ENCODE measurements at regions not wholly inside any gene's neighbourhood (a gene's known extent, or its start where the extent isn't known, plus 50 kb on each side); places are given as distances from the start of the nearest gene placed in this dataset.
"Not testable (repeated sequence)": the region's sequence is repeated elsewhere in the genome, so short reads cannot be mapped to it uniquely, and the experiment has no call there.

- DNase-seq: no peak
These were observed 139.8 kb upstream of the LGR5 start for GRCh38 chr12:71299541-71300376.

GRCh38 chr12:71297930-71298329 lies 140.1 kb upstream of the TSPAN8 start:
- DNase-seq: no peak

DNA sequence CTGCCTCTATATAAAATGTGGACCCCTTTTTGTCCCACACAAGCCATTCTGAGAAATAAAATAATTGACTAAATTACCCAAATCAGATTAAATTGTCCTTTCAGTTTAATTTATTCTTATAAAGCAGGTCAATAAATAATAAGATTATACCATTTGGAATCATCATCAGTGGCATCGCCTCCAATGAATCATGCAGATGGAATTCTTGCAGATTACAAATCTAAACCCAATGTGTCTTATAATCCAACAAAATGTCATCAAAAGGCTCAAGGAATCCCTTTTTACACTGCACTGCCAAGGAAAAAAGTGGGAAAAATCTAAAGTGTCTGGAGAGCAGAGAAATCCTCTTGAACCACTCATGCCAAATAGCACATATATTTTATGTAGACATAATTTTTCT lies 138.2 kb upstream of the TSPAN8 start:
- no peak for DNase-seq

- no peak for DNase-seq
These were observed 133.9 kb upstream of the TSPAN8 start for GRCh38 chr12:71291746-71292145.

- no peak for DNase-seq
These were observed 126.1 kb upstream of the TSPAN8 start for GRCh38 chr12:71283883-71284282.

DNA sequence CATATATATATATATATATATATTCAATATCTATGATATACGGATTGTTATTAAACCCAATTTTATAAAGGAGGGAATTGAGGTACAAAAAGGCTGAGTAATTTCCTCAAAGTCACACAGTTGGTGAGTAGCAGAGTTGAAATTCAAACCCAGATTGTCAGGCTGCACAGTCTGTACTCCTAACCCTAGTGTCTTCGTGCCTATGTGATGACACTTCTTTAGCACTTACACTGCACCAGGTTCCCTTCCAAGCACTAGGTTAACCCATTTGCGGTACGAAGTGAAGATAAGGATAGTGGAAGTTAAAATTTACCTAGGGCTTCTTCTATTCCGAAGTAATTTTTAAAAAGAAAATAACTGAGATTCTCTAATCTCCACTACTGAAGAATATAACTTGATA lies 125.1 kb upstream of the TSPAN8 start:
- DNase-seq: no peak

DNA sequence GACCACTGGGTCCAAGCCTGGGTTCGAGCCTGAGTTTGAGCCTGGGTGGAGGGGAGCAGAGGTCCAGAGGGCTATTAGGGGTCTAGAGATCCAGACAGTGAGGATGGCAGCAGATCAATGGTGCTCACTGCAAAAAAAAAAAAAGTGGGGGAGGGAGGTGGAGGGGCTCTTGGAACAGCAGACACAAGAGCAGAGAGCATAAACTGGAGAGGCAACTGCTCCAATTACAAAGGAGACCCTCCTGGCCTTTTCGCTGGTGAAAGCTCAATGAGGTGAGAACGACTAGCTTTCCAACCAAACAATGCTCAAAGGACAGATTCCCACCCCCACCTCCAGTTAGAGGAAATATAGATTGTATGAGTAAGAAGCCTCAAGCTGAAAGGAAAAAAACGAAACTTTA lies 124.2 kb upstream of the TSPAN8 start:
- no peak for DNase-seq

GRCh38 chr12:71281425-71281824 lies 123.6 kb upstream of the TSPAN8 start:
- no peak for DNase-seq

DNA sequence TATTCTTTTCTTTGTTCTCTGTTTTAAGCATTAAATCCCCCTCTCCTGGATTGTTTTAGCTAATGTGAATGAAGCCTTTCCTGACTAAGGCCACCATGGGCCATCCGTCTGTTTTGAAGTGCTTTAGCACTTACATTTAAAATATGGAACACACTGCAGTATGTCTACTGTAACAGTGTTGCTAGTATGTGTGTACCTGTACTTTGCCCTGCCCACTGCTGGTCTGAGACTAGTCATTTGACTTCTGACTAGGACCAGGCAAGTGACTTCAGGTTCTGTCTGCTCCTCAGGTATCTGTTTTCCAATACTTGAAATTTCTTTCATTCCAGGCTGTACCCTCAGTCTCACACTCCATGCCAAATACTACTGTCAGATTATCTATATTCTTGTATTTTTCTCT lies 120.1 kb upstream of the TSPAN8 start:
- DNase-seq: no peak

GRCh38 chr12:71276541-71276940 lies 118.7 kb upstream of the TSPAN8 start:
- no peak for DNase-seq

DNA sequence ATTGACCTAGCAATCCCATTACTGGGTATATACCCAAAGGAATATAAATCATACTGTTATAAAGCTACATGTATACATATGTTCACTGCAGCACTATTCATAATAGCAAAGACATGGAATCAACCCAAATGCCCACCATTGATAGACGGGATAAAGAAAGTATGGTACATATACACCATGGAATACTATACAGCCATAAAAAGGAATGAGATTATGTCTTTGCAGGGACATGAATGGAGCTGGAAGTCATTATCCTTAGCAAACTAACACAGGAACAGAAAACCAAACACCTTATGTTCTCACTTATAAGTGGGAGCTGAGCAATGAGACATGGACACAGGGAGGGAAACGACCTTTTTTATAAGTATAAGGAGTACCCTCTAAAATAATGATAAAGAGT lies 113.0 kb upstream of the TSPAN8 start:
- DNase-seq: not testable (repeated sequence)

DNA sequence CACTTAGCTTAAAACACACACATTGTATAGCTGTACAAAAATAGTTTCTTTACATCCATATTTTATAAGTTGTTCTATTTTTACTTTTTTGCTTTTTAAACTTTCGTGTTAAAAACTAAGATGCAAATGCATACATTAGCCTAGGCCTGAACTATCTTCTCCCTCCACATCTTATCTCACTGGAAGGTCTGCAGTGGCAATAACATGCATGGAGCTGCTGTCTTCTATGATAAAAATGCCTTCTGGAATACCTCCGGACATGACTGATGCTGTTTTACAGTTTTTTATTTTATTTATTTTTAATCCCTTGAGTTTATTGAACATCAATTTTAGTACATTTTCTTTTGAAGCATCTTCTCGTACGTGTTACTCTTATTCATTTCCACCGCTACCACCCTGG lies 112.3 kb upstream of the TSPAN8 start:
- no peak for DNase-seq

DNA sequence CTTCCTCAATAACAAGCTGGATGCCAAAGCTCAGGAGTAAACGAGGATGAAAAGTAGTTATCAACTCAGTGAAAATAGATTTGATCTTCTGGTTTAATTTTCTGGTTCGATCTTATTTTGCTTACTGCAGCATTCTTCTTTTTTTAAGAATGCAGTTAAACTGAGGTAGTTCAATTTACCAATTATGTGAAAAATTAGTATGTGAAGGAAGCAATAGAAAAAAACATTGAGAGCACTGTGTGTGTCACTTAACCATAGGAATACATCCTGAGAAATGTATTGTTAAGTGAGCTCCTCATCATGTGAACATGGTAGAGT lies 111.4 kb upstream of the TSPAN8 start:
- DNase-seq: no peak

DNA sequence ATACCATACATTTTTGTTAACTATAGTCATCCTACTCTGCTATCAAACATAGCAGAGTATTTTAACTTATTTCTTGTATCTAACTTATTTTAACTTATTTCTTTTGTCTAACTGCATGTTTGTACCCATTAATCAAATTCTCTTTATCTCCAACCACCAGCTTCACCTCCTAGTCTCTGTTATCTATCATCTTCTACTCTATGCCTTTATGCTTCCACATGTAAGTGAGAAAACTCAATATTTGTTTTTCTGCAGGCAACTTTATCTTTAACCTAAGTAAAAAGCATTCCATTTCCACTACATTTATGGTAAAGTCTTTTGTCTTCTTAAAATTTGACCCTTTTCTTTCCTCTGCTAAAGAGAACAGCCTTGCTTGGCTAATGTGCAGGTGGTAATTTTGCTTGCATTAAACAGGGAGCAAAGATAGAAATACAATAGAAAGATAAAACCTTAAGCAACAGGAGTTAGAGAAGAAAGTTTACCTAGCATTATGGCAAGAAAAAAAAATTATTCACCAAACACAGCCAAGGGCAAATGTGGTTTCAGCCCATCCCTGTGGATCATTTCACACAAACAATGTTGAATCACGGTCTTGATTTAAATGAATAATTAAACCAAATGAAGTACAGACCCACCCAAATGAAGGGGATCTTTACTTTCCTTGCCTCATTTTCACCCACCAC lies 110.9 kb upstream of the TSPAN8 start:
- DNase-seq: no peak

GRCh38 chr12:71266606-71267005 lies 108.8 kb upstream of the TSPAN8 start:
- no peak for DNase-seq

- DNase-seq: not testable (repeated sequence)
These were observed 107.9 kb upstream of the TSPAN8 start for GRCh38 chr12:71265731-71266130.

- no peak for DNase-seq
These were observed 104.7 kb upstream of the TSPAN8 start for GRCh38 chr12:71262466-71262865.

DNA sequence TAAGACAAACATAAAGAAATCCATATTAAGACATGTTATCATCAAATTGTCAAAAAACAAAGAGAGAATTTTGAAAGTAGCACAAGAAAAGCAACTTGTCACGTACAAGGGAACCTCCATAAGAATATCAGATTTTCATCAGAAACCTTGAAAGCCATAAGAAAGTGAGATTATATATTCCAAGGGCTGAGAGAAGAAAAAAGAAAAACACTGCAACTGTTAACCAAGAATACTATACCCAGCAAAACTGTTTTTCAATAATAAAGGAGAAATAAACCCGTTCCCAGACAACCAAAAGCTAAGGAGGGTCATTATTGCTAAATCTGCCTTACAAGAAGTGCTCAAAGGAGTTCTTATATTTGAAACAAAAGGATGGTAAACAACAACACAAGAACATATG lies 94.7 kb upstream of the TSPAN8 start:
- no peak for DNase-seq

DNA sequence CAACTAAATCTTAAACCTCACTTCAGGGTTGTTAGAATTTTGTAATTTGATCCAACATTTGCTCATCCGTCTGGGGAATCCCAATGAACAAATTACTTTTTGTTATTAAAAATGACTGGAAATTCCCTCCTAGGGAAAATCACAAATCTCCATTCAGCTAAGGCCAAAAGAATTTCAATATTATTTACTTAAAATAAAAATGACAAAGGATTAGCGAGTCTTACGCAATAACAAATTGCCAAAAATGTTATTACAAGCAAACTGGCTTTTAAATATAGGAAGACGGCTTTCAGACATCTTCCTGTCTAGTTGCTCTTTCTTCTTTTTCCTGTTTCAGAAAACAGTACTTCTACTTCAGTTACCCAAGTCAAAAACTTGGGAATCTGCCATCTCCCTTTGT lies 92.4 kb upstream of the TSPAN8 start:
- no peak for DNase-seq

DNA sequence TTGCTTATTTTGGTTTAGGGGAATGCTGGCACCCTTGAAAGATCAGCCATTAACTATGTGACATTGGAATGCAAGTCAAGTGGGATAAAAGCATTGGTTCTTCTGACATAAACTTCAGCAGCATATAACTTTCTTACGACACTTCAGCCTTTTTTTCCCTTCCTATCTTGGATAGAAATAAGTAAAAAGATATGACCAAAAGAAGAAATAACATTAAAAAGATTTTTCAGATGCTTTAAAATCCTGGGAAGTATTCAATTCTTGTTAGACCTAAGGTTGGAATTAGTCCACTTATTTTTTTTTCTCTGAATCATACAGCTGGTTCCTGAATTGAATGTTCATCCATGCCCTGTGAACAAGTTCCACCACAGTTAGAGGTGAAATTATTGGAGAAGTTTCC lies 85.6 kb upstream of the TSPAN8 start:
- DNase-seq: no peak

GRCh38 chr12:71242511-71242910 lies 84.7 kb upstream of the TSPAN8 start:
- no peak for DNase-seq

GRCh38 chr12:71240946-71241345 lies 83.1 kb upstream of the TSPAN8 start:
- no peak for DNase-seq

GRCh38 chr12:71239731-71240130 lies 81.9 kb upstream of the TSPAN8 start:
- DNase-seq: no peak

- DNase-seq: no peak
These were observed 79.3 kb upstream of the TSPAN8 start for GRCh38 chr12:71237128-71237527.

GRCh38 chr12:71236133-71236660 lies 78.4 kb upstream of the TSPAN8 start:
- no peak for DNase-seq
